HG03520 (cell line): ENCODE measurements at regions not wholly inside any gene's neighbourhood (a gene's known extent, or its start where the extent isn't known, plus 50 kb on each side); places are given as distances from the start of the nearest gene placed in this dataset.

Experiments used
- ATAC-seq: cut with Tn5 transposase; IDR thresholded peaks from one replicate; pipeline ENCODE4 v1.9.1; 2021; ENCODE audit warnings: mild to moderate bottlenecking, moderate library complexity; ENCODE audit not compliant: unreplicated experiment

GRCh38 chr5:4252385-4252784 is 656.8 kb downstream of the IRX1 start:
- ATAC-seq, result no peak

- no peak for ATAC-seq
Measured at GRCh38 chr5:4254736-4255135, 659.1 kb downstream of the IRX1 start.

DNA sequence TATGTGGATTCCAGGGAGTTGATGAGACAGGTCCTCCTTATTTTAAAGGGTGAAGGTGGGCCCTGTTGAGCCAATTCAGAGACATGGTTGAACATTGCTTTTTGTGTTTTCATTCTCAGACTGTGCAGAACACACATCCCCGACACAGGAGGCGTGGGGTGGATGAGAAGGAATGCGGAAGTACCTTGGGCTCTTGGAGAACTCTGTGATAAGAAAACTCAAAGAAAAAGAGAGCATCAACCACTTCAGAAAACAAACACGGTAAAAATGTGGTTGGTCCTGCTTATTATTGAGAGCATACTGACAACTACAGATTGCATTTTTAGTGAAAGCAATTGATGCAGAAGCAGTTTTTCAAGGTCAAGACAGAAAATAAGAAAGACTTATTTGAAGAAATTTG is 659.8 kb downstream of the IRX1 start:
- no peak for ATAC-seq

DNA sequence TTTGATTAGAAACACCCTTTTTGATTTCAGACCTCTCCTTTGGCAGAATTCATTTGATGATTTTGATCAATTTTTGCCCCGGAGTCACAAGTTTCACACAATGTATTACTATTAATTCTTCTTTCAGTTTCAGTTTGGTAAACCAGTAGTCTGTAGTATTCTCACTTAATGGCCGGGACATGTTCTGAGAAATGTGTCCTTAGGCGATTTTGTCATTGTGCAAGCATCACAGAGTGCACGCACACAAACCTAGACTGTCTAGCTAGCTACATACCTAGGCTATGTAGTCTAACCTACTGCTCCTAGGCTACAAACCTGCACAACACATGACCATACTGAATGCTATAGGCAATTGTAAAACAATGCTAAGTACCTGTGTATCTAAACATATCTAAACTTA is 662.5 kb downstream of the IRX1 start:
- no peak for ATAC-seq

DNA sequence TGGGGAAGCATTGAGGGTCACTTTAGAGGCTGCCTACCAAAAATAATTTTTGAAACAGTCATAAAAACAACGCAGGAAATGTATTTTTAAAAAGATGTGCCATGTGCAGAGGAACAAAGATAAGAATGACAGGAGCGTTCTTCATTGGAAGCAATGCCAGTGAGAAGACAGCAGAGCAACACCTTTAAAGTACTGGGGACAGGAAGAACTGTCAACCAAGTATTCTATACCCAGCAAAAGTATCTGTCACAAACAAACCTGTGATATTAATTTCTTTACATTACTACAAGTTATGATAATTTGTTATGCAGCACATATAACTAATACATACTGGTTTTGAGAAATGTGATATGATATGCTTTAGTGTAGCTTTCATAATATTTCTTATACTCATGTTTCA is 675.6 kb downstream of the IRX1 start:
- ATAC-seq, result no peak

DNA sequence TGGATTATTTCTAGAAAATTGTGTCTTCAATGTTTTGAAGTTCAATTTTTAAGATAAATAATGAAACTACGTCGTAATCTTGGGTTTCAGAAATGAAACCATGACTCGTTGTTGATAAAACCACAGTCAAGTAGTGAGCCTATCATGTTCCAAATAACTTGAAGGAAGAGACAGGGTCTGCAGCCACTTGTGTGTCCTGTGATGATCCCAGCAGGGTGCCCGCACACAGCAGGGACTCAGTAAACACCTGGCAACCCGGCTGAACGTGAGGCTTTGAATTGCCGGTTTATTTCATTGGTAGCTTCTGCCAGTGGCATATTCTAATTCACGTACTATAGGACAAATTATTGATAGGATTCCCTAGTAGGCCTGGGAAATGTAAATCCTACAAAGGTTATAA is 679.6 kb downstream of the IRX1 start:
- ATAC-seq, result no peak

- ATAC-seq, result no peak
Measured at GRCh38 chr5:4294878-4295277, 699.2 kb downstream of the IRX1 start.

DNA sequence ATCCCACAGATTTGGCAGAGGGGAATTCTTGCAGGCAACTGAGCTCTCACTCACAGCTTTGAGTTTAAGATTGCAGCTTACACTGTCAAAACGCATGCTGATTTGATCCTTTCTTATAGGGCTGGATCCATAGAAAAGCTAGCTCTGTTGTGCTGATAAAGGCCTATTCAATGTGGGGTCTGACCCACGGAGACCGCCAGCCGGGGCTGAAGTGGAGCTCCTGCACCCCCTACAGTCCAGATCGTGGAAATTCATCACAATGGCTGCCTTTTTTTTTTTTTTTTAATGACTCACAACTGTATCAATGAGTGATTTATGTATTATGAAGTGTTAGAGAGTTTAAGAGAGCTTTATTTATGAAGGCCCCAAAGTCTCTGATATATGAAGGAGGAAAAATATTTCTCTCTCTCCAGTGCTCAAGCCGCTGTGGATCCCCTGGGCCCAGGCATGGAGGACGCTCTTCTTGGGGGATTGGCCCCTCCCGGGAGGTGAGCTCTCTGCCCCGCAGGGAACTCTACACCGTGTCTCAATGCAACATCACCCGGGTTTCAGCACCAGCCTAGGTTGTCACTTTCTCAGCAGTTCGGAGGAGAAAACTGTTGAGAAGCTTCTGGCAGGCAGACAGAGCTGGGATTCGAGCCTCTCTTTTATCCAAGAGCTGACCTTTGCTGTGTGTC is 700.2 kb downstream of the IRX1 start:
- ATAC-seq, result no peak

DNA sequence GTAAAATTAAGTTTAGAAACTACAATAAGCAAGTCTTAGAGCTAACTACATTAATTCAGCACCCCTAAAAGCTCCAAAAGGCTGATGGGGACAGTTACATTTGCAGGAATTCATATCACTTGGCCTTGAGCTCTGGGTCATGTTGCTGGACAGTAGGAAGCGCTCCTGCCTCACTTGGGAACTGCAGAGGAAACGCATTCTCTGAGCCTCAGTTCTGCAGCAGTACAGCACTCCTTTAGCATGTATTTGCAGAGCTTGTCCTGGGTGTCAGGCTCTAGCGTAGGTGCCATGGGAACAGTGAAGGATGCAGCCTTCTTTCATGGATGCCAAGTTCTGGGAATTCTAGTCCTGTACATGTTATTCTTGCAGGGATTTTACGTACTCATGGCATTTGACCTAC is 710.4 kb downstream of the IRX1 start:
- ATAC-seq, result no peak

GRCh38 chr5:4309026-4309425 is 713.4 kb downstream of the IRX1 start:
- ATAC-seq, result no peak

DNA sequence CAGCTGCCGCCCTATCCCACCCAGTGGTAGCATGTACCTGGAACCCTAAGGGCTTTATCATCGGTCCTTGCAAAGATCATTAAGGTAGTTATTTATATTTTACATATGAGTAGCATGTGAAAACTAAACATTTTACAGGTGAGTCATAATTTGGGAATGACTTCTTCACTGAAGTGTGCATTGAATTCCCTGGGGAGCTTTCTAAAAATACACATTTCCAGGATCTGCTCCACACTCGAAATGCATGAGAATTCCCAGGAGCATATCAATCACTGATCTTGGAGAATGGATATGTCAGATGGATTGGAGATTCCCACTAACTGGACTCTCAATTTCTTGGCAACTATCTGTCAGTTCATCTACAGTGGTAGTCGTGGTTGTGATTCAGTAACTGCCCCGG is 717.5 kb downstream of the IRX1 start:
- no peak for ATAC-seq

DNA sequence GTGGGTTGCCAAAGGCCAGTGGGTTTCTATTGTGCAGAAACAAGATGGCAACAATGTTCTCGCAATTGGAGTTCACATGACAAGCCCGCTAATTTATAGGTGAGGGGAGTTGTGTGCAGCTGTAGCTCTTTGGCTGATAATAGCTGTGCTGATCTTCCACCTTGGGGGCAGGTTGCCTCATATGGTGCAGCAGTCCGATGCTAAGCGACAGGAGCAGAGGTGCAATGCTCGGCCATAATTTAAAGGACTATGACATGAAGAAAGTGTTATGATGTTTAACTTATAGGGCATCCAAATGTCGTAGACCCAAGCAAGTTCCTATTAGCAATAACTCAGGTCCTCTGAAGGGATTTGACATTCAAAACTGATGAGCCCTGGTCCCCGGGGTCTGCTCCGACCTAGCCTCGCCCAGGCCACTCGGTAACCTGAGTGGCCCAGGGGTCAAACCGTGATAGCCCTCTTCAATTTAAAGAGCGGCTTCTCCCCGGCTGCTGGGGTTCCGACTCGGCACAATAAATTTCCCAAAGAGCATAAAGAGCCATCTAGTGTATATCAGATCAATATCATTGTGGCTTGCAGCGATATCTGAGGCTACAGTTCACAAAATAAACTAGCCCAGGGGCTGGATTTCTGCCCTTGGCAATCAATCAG is 724.0 kb downstream of the IRX1 start:
- no peak for ATAC-seq

DNA sequence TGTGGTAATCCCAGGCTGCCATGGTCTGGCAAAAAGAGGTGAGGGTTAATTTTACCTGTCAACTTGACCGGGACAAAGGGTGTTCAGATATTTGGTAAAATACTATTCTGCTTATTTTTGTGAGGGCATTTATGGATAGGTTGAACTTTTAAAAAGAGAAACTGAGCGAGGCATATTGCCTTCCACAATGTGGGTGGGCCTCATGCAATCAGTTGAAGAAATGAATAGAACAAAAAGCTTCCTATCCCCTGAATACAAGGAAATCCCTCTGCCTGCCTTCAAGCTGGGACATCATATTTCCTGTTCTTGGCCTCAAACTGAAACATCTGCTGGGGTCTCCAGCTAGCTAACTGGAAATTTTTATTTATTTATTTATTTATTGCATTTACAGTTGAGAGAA is 734.7 kb downstream of the IRX1 start:
- ATAC-seq, result no peak

GRCh38 chr5:4335078-4335477 is 739.4 kb downstream of the IRX1 start:
- no peak for ATAC-seq

DNA sequence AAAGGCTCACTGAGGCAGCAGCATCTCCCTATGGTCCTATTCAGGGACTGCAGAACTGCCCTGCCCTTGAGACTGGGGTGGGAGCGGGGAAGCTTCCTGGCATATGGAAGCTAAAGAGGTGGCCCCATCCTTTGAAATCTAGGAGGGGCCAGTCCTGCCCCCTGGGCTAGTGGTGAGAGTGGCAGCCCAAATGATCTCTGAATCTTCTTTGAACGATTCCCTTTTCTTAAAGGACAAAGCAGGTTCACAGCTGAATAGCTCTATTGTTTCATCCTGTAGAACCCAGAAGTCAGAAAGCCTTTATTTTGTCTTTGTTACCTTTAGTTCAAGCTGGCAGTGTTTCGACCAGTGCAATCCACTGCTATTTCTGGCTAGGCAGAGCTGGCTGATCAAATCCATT is 741.9 kb downstream of the IRX1 start:
- no peak for ATAC-seq

GRCh38 chr5:4339949-4340348 is 744.3 kb downstream of the IRX1 start:
- no peak for ATAC-seq

DNA sequence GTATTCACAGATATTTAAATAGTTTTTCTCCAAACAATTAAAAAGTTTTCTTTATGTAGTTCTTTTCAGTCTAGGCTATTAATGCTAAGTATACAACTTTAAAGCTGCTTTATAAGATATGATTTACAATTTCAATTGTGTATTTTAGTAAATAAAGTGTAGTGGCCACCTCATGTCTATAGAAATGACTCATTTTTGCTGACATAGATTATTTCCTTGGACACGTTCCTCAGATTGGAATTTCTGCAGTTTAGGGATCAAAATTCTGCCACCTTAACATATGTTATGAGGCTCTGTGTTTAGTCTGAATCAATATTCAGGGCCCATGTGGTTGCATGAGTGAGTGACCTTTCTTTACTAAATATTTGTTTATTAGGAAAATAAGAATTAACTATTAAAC is 750.2 kb downstream of the IRX1 start:
- no peak for ATAC-seq

GRCh38 chr5:4348423-4348822 is 752.8 kb downstream of the IRX1 start:
- ATAC-seq, result no peak

GRCh38 chr5:4348919-4349318 is 753.3 kb downstream of the IRX1 start:
- ATAC-seq, result no peak

- ATAC-seq, result no peak
Measured at GRCh38 chr5:4356201-4356600, 760.6 kb downstream of the IRX1 start.

DNA sequence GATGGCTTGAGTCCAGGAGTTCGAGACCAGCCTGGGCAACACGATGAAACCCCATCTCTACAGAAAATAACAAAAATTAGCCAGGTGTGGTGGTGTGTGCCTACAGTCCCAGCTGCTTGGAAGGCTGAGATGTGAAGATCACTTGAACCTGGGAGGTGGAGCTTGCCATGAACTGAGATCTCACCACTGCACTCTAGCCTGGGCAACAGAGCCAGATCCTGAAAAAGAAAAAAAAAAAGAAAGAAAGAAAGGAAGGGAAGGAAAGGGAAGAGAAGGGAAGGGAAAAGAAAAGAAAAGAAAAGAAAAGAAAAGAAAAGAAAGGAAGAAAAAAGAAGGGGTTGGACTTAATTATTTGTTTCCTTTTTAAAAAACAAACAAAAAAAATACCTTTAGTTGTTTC is 764.2 kb downstream of the IRX1 start:
- ATAC-seq, result no peak

DNA sequence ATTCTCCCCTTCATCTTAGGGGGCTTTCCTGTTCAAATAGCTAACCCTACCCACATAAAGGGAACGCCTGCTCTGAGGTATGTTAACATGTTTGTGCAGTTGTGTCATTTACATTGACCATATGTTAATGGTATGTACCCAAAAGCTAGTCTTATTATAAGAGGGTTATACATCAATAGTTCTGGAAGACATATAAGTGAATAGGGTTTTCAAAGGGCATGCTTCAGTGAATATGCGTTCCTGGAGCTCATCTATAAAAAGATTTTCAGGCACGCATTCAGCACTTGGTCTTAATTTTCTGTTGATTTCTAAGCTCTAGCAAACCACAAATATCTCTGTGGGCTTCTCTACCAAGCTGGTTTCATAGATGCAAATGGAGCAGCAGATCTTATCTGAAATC is 766.1 kb downstream of the IRX1 start:
- no peak for ATAC-seq

GRCh38 chr5:4362411-4362810 is 766.8 kb downstream of the IRX1 start:
- no peak for ATAC-seq
